ENCODE measurements at regions not wholly inside any gene's neighbourhood (a gene's known extent, or its start where the extent isn't known, plus 50 kb on each side); places are given as distances from the start of the nearest gene placed in this dataset.
A peak's percentile ranks its signal among the peaks of the same experiment; 100 is the strongest.

- Histone ChIP-seq H3K4me1 (ENCODE audit: control insufficient read depth in 2 of 2, insufficient read depth in 1 of 2, low read depth in 1 of 2, low read length in 2 of 2) (peaks cover 6 to 11% of the 10 kb centered on the region in 2 donors), H3K9me3 (replicated peaks in 1 of 2; ENCODE audit: control insufficient read depth in 2 of 2, insufficient read depth in 1 of 2, low read depth in 1 of 2, low read length in 2 of 2) (no peaks in the 10 kb centered on the region), H3K36me3 (replicated peaks in 1 of 2; ENCODE audit: control insufficient read depth in 2 of 2, insufficient read depth in 2 of 2, low read length in 2 of 2) (no peaks in the 10 kb centered on the region), H3K14ac (ENCODE audit: low read length) (peak overlapping the region; percentile 21), H2AFZ (ENCODE audit: low read length) (peak overlapping the region; percentile 65), H3K9ac (ENCODE audit: low read depth, low read length, poor library complexity) (no peak overlapping the region), H2BK120ac (ENCODE audit: low read depth, low read length) (no peak overlapping the region), H3K79me1 (ENCODE audit: low read depth, low read length) (no peaks in the 10 kb centered on the region), H2BK12ac (ENCODE audit: low read length) (no peak overlapping the region), H3K4ac (ENCODE audit: low read length) (no peak overlapping the region), H3K4me2 (ENCODE audit: insufficient read depth, low read length, poor library complexity, severe bottlenecking) (no peak overlapping the region), H3K23ac (ENCODE audit: low read depth, low read length, poor library complexity) (no peak overlapping the region), H3K27me3 (ENCODE audit: control insufficient read depth in 3 of 3, insufficient read depth in 3 of 3, low read depth in 1 of 3, low read length in 3 of 3) (no peaks in the 10 kb centered on the region), H4K91ac (ENCODE audit: low read depth, low read length, poor library complexity) (no peak overlapping the region), H3K27ac (replicated peaks; ENCODE audit: low read length) (no peak overlapping the region), H4K8ac (ENCODE audit: low read depth, low read length) (no peak overlapping the region), H2BK5ac (ENCODE audit: low read length) (no peak overlapping the region), H2AK5ac (ENCODE audit: low read depth, low read length) (no peak overlapping the region), H3K4me3 (ENCODE audit: low read length in 2 of 2) (no peak overlapping the region), H3K18ac (ENCODE audit: low read length) (no peak overlapping the region), H2BK15ac (ENCODE audit: low read length) (no peak overlapping the region)
- no peak for DNase-seq (ENCODE audit: low spot score)
- no CpG with 5 or more reads among the region's 8 CpGs for WGBS, 2 donors (ENCODE audit: extremely low coverage in 2 of 2, insufficient read length in 2 of 2, insufficient replicate concordance in 1 of 2)
Measured at GRCh38 chr5:173781816-173782670, 106.1 kb upstream of the CPEB4 start.

- DNase-seq (ENCODE audit: low spot score) = no peak
- H2AFZ ChIP-seq (ENCODE audit: low read length) = no peak overlapping the region
- H2BK5ac ChIP-seq (ENCODE audit: low read length) = no peak overlapping the region
- H2BK12ac ChIP-seq (ENCODE audit: low read length) = no peak overlapping the region
- H3K27me3 ChIP-seq (ENCODE audit: control insufficient read depth in 3 of 3, insufficient read depth in 3 of 3, low read depth in 1 of 3, low read length in 3 of 3) = no peaks in the 10 kb centered on the region
- H2BK15ac ChIP-seq (ENCODE audit: low read length) = no peak overlapping the region
- no peak overlapping the region for H4K8ac ChIP-seq (ENCODE audit: low read depth, low read length)
- no peak overlapping the region for H3K9ac ChIP-seq (ENCODE audit: low read depth, low read length, poor library complexity)
- peaks cover 6 to 13% of the 10 kb centered on the region in 2 donors for H3K4me1 ChIP-seq (ENCODE audit: control insufficient read depth in 2 of 2, insufficient read depth in 1 of 2, low read depth in 1 of 2, low read length in 2 of 2)
- H3K23ac ChIP-seq (ENCODE audit: low read depth, low read length, poor library complexity) = no peak overlapping the region
- H3K27ac ChIP-seq (replicated peaks; ENCODE audit: low read length) = no peak overlapping the region
- H3K4ac ChIP-seq (ENCODE audit: low read length) = no peak overlapping the region
- H2AK5ac ChIP-seq (ENCODE audit: low read depth, low read length) = no peak overlapping the region
- H3K18ac ChIP-seq (ENCODE audit: low read length) = no peak overlapping the region
- no CpG with 5 or more reads among the region's 4 CpGs for WGBS, 2 donors (ENCODE audit: extremely low coverage in 2 of 2, insufficient read length in 2 of 2, insufficient replicate concordance in 1 of 2)
- no peak overlapping the region for H3K14ac ChIP-seq (ENCODE audit: low read length)
- no peaks in the 10 kb centered on the region for H3K36me3 ChIP-seq (replicated peaks in 1 of 2; ENCODE audit: control insufficient read depth in 2 of 2, insufficient read depth in 2 of 2, low read length in 2 of 2)
- H4K91ac ChIP-seq (ENCODE audit: low read depth, low read length, poor library complexity) = no peak overlapping the region
- no peaks in the 10 kb centered on the region for H3K79me1 ChIP-seq (ENCODE audit: low read depth, low read length)
- H2BK120ac ChIP-seq (ENCODE audit: low read depth, low read length) = no peak overlapping the region
- H3K4me2 ChIP-seq (ENCODE audit: insufficient read depth, low read length, poor library complexity, severe bottlenecking) = no peak overlapping the region
- no peak overlapping the region for H3K4me3 ChIP-seq (ENCODE audit: low read length in 2 of 2)
- H3K9me3 ChIP-seq (replicated peaks in 1 of 2; ENCODE audit: control insufficient read depth in 2 of 2, insufficient read depth in 1 of 2, low read depth in 1 of 2, low read length in 2 of 2) = no peaks in the 10 kb centered on the region
Measured at GRCh38 chr5:173782671-173783101, 105.5 kb upstream of the CPEB4 start.

- WGBS, 2 donors (ENCODE audit: extremely low coverage in 2 of 2, insufficient read length in 2 of 2, insufficient replicate concordance in 1 of 2) = no CpG with 5 or more reads among the region's 2 CpGs
- Histone ChIP-seq H3K27me3 (ENCODE audit: control insufficient read depth in 3 of 3, insufficient read depth in 3 of 3, low read depth in 1 of 3, low read length in 3 of 3) (no peaks in the 10 kb centered on the region), H2BK12ac (ENCODE audit: low read length) (no peak overlapping the region), H3K4me3 (ENCODE audit: low read length in 2 of 2) (no peak overlapping the region), H3K4ac (ENCODE audit: low read length) (no peak overlapping the region), H3K9ac (ENCODE audit: low read depth, low read length, poor library complexity) (no peak overlapping the region), H2AFZ (ENCODE audit: low read length) (no peak overlapping the region), H4K8ac (ENCODE audit: low read depth, low read length) (no peak overlapping the region), H3K36me3 (replicated peaks in 1 of 2; ENCODE audit: control insufficient read depth in 2 of 2, insufficient read depth in 2 of 2, low read length in 2 of 2) (no peaks in the 10 kb centered on the region), H3K9me3 (replicated peaks in 1 of 2; ENCODE audit: control insufficient read depth in 2 of 2, insufficient read depth in 1 of 2, low read depth in 1 of 2, low read length in 2 of 2) (no peaks in the 10 kb centered on the region), H2BK15ac (ENCODE audit: low read length) (no peak overlapping the region), H3K14ac (ENCODE audit: low read length) (no peak overlapping the region), H2AK5ac (ENCODE audit: low read depth, low read length) (no peak overlapping the region), H3K27ac (replicated peaks; ENCODE audit: low read length) (no peak overlapping the region), H3K79me1 (ENCODE audit: low read depth, low read length) (no peaks in the 10 kb centered on the region), H2BK5ac (ENCODE audit: low read length) (no peak overlapping the region), H4K91ac (ENCODE audit: low read depth, low read length, poor library complexity) (no peak overlapping the region), H3K18ac (ENCODE audit: low read length) (no peak overlapping the region), H3K23ac (ENCODE audit: low read depth, low read length, poor library complexity) (no peak overlapping the region), H2BK120ac (ENCODE audit: low read depth, low read length) (no peak overlapping the region), H3K4me1 (ENCODE audit: control insufficient read depth in 2 of 2, insufficient read depth in 1 of 2, low read depth in 1 of 2, low read length in 2 of 2) (peaks cover 6 to 13% of the 10 kb centered on the region in 2 donors), H3K4me2 (ENCODE audit: insufficient read depth, low read length, poor library complexity, severe bottlenecking) (no peak overlapping the region)
- no peak for DNase-seq (ENCODE audit: low spot score)
Measured at GRCh38 chr5:173783371-173783770, 104.8 kb upstream of the CPEB4 start.

GRCh38 chr5:173785400-173785799, 102.7 kb upstream of the CPEB4 start:
- no peak overlapping the region for H4K8ac ChIP-seq (ENCODE audit: low read depth, low read length)
- H3K4me2 ChIP-seq (ENCODE audit: insufficient read depth, low read length, poor library complexity, severe bottlenecking) = no peak overlapping the region
- no peak overlapping the region for H3K27ac ChIP-seq (replicated peaks; ENCODE audit: low read length)
- no peak overlapping the region for H2BK120ac ChIP-seq (ENCODE audit: low read depth, low read length)
- H2BK15ac ChIP-seq (ENCODE audit: low read length) = no peak overlapping the region
- H2BK5ac ChIP-seq (ENCODE audit: low read length) = no peak overlapping the region
- H3K9ac ChIP-seq (ENCODE audit: low read depth, low read length, poor library complexity) = no peak overlapping the region
- H3K4me3 ChIP-seq (ENCODE audit: low read length in 2 of 2) = no peak overlapping the region
- H2BK12ac ChIP-seq (ENCODE audit: low read length) = no peak overlapping the region
- H3K23ac ChIP-seq (ENCODE audit: low read depth, low read length, poor library complexity) = no peak overlapping the region
- no peak overlapping the region for H2AK5ac ChIP-seq (ENCODE audit: low read depth, low read length)
- H3K4ac ChIP-seq (ENCODE audit: low read length) = no peak overlapping the region
- DNase-seq (ENCODE audit: low spot score) = no peak
- H2AFZ ChIP-seq (ENCODE audit: low read length) = no peak overlapping the region
- H3K18ac ChIP-seq (ENCODE audit: low read length) = no peak overlapping the region
- no peaks in the 10 kb centered on the region for H3K9me3 ChIP-seq (replicated peaks in 1 of 2; ENCODE audit: control insufficient read depth in 2 of 2, insufficient read depth in 1 of 2, low read depth in 1 of 2, low read length in 2 of 2)
- H3K27me3 ChIP-seq (ENCODE audit: control insufficient read depth in 3 of 3, insufficient read depth in 3 of 3, low read depth in 1 of 3, low read length in 3 of 3) = peaks cover 0 to 4% (median 0%) of the 10 kb centered on the region in 3 experiments
- no peak overlapping the region for H4K91ac ChIP-seq (ENCODE audit: low read depth, low read length, poor library complexity)
- no peak overlapping the region for H3K14ac ChIP-seq (ENCODE audit: low read length)
- WGBS, 2 donors (ENCODE audit: extremely low coverage in 2 of 2, insufficient read length in 2 of 2, insufficient replicate concordance in 1 of 2) = no CpG with 5 or more reads among the region's 4 CpGs
- no peaks in the 10 kb centered on the region for H3K79me1 ChIP-seq (ENCODE audit: low read depth, low read length)
- H3K4me1 ChIP-seq (ENCODE audit: control insufficient read depth in 2 of 2, insufficient read depth in 1 of 2, low read depth in 1 of 2, low read length in 2 of 2) = peaks cover 6 to 13% of the 10 kb centered on the region in 2 donors
- H3K36me3 ChIP-seq (replicated peaks in 1 of 2; ENCODE audit: control insufficient read depth in 2 of 2, insufficient read depth in 2 of 2, low read length in 2 of 2) = no peaks in the 10 kb centered on the region
